ENCODE measurements at regions not wholly inside any gene's neighbourhood (a gene's known extent, or its start where the extent isn't known, plus 50 kb on each side); places are given as distances from the start of the nearest gene placed in this dataset.

GRCh38 chr13:99698816-99699099 lies 197.5 kb downstream of the TM9SF2 start:
- no peak overlapping the region for H2BK20ac ChIP-seq (ENCODE audit: low read length)

More at GRCh38 chr13:99698816-99699099, 197.5 kb downstream of the TM9SF2 start:
- Histone ChIP-seq H2BK15ac (ENCODE audit: low read length) (no peak overlapping the region), H3K4me2 (ENCODE audit: insufficient read depth in 1 of 2, low read depth in 2 of 2, low read length in 2 of 2) (no peak overlapping the region), H3K14ac (ENCODE audit: insufficient read length) (no peak overlapping the region), H3K36me3 (ENCODE audit: control insufficient read depth in 2 of 4, insufficient read depth in 4 of 4, low read length in 3 of 4) (no peaks in the 10 kb centered on the region), H2AK5ac (ENCODE audit: low read depth, low read length) (no peak overlapping the region), H2AFZ (ENCODE audit: low read length) (no peak overlapping the region), H4K91ac (replicated peaks; ENCODE audit: insufficient read length, low read length) (no peak overlapping the region), H3K27ac (ENCODE audit: low read depth, low read length) (no peak overlapping the region), H3K4me1 (replicated peaks in 1 of 4; ENCODE audit: control insufficient read depth in 3 of 4, insufficient read depth in 4 of 4, low read length in 3 of 4) (peaks cover 5 to 22% (median 14%) of the 10 kb centered on the region in 4 experiments; a peak in 6 of 7 replicates), H3K56ac (replicated peaks; ENCODE audit: insufficient read length, low read depth, low read length) (no peak overlapping the region), H2BK5ac (ENCODE audit: low read depth, low read length) (no peak overlapping the region), H3K4me3 (ENCODE audit: extremely low read depth in 1 of 4, insufficient read depth in 2 of 4, low read depth in 3 of 4, low read length in 4 of 4) (no peak overlapping the region), H3K23me2 (ENCODE audit: low read depth, low read length) (no peaks in the 10 kb centered on the region), H3K18ac (ENCODE audit: extremely low read depth, low read length) (no peak overlapping the region), H3K9ac (replicated peaks in 1 of 4; ENCODE audit: extremely low read depth in 1 of 4, low read depth in 3 of 4, low read length in 3 of 4) (no peak overlapping the region), H3K23ac (ENCODE audit: insufficient read length) (no peak overlapping the region), H3K4ac (replicated peaks; ENCODE audit: insufficient read length, low read depth, low read length) (no peak overlapping the region), H4K8ac (ENCODE audit: extremely low read depth, insufficient read depth, low read length) (no peak overlapping the region), H4K20me1 (replicated peaks in 1 of 2; ENCODE audit: control insufficient read depth in 1 of 2, insufficient read depth in 2 of 2, low read length in 2 of 2) (no peaks in the 10 kb centered on the region), H3K9me3 (ENCODE audit: insufficient read depth in 2 of 2, low read depth in 1 of 2, low read length in 1 of 2) (no peaks in the 10 kb centered on the region), H4K5ac (ENCODE audit: insufficient read length, low read depth, low read length) (no peak overlapping the region), H2BK120ac (replicated peaks; ENCODE audit: low read depth, low read length) (no peak overlapping the region), H3K79me2 (ENCODE audit: control insufficient read depth in 1 of 2, insufficient read depth in 2 of 2, low read length in 2 of 2) (no peaks in the 10 kb centered on the region), H3K79me1 (ENCODE audit: low read depth, low read length) (no peaks in the 10 kb centered on the region), H2BK12ac (ENCODE audit: low read depth, low read length) (no peak overlapping the region), H3K27me3 (replicated peaks in 1 of 4; ENCODE audit: control insufficient read depth in 3 of 4, extremely low read depth in 1 of 4, insufficient read depth in 3 of 4, low read length in 3 of 4) (no peaks in the 10 kb centered on the region)
- FAIRE-seq (no peak), DNase-seq (ENCODE audit: low read depth in 1 of 2, low spot score in 2 of 2) (no peak)
- TF ChIP-seq CHD2 (IDR thresholded peaks at IDR 0.05; ENCODE audit: low read length) (no peak), ATF2 (IDR thresholded peaks at IDR 0.05; ENCODE audit: low read length) (no peak), TBP (IDR thresholded peaks at IDR 0.05; ENCODE audit: low read depth, low read length) (no peak), HDAC2 (IDR thresholded peaks at IDR 0.05; ENCODE audit: borderline replicate concordance in 1 of 2, low read depth in 2 of 2, low read length in 2 of 2) (no peak), POLR2A (IDR thresholded peaks at IDR 0.05; ENCODE audit: control extremely low read depth in 1 of 2, low read depth in 2 of 2, low read length in 2 of 2) (no peak), E2F6 (IDR thresholded peaks at IDR 0.05) (no peak), CREB1 (IDR thresholded peaks at IDR 0.05) (no peak), BACH1 (IDR thresholded peaks at IDR 0.05; ENCODE audit: low read length) (no peak)
- POLR2A ChIA-PET (ENCODE audit: partially characterized antibody), result interaction anchor here (0.7 to 13.3 kb wide), 2 partner anchors 11 to 38 kb away, joined by 3 to 229 read pairs; no protein-coding TSS in a partner anchor
- CTCF ChIA-PET (ENCODE audit: partially characterized antibody), result interaction anchor here (0.9 to 1.7 kb wide), 2 partner anchors 40 to 159 kb away, joined by 3 read pairs; no protein-coding TSS in a partner anchor
- WGBS, 2 experiments (ENCODE audit: extremely low coverage in 1 of 2, insufficient coverage in 1 of 2, insufficient read length in 1 of 2, insufficient replicate concordance in 2 of 2, low coverage in 1 of 2, low lambda C conversion rate in 2 of 2, missing lambda C conversion rate in 1 of 2), result 97% methylated on average over 3 of the region's 3 CpGs; no CpG with 5 or more reads in 1 of the 2 experiments

All from H1 (cell line).